Right ventricle myocardium superior (tissue), 1 donor: ENCODE measurements at regions not wholly inside any gene's neighbourhood (a gene's known extent, or its start where the extent isn't known, plus 50 kb on each side); places are given as distances from the start of the nearest gene placed in this dataset.
"Not testable (repeated sequence)": the region's sequence is repeated elsewhere in the genome, so short reads cannot be mapped to it uniquely, and the experiment has no call there.

Experiments
- ATAC-seq: fragments of 200-7000 bp; cut with Tn5 transposase; one replicate; pipeline ENCODE4 v1.9.1; 2020; ENCODE audit warnings: mild to moderate bottlenecking; ENCODE audit not compliant: poor library complexity
- DNase-seq: peaks from one replicate; pipeline ENCODE4 v3.0.0-alpha.2; 2020
- intact Hi-C: fragments of 100-400 bp; cut with DNase I; formaldehyde crosslinking; loops from one replicate; pipeline ENCODE4 v1.11.2; 2022
- donor health status: DM: no; HTN: yes; CAD: no; lungs with severe emphysema.

DNA sequence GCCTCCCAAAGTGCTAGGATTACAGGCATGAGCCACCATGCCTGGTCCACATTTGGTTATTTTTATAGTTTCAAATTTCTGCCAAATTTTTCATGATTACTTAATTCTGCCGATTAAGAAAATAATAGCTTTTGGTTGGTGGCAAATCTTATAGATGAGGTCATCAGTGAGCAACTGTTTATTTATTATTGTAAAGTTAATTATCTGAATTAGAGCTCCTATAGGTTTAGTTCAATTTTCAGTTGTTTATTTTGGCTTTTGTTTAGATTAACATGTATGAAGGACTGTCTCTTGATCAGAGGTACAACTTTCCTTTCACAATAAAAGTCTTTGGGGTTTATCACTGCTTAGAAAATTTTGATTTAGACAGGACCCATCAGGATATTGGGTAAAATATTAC, 262.2 kb downstream of the SLC7A11 start:
- intact Hi-C loops: no loop called here
- ATAC-seq (no peak), DNase-seq (no peak)

DNA sequence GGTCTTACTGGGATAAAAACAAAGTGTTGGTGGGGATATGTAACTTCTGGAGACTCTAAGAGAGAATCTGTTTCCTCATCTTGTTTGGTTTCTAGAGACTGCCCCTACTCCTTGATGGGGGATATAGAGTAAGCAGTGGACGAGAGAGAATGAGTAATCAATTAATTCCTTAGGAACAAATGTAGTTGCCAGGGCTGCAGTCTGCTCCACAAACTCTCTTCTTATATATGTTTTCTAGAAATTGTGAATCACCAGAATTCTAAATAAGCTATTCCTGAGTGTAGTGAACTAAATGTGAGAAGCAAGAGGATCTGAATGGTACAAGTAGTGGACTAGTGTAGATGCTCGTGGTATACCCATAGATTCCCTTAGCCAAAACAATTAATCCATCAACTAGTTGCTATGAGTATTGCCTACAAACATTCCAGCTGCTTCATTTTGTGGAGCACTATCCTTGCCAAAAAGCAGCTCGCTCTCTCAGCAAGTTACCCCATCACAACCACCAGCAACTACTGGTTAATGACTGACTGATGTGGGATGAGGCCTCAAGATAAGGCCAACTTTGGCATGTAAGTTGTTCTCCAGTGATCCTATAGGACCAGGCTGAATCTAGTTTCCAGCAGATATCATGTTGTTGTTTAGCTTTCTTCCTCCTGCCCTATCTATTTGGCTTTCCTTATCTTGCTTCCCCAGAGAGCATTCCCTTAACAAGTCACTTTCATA, 273.0 kb downstream of the SLC7A11 start:
- DNase-seq: no peak
- intact Hi-C loops: no loop called here
- no peak for ATAC-seq

DNA sequence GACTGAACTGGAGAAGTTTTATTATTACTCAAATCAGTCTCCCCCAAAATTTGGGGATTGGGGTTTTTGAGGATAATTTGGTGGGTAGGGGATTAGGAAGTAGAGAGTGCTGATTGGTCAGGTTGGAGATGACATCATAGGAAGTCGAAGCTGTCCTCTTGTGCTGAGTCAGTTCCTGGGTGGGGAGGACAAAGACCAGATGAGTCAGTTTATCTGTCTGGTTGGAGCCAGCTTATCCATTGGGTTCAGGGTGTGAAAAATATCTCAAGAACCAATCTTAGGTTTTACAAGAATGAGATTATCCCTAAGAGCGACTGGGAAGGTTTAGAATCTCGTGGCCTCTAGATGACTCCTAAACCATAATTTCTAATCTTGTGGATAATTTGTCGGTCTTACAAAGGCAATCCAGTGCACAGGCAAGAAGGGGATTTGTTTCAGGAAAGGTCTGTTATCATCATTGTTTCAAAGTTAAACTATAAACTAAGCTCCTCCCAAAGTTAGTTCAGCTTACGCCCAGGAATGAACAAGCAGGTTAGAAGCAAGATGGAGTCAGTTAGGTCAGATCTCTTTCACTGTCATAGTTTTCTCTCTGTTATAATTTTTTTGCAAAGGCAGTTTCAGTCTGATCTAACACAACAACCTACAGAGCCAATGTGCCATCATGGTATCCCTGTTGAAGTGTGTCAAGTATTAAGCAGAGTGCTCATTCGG, 274.5 kb downstream of the SLC7A11 start:
- DNase-seq (no peak), ATAC-seq (no peak)
- intact Hi-C loops: no loop called here

DNA sequence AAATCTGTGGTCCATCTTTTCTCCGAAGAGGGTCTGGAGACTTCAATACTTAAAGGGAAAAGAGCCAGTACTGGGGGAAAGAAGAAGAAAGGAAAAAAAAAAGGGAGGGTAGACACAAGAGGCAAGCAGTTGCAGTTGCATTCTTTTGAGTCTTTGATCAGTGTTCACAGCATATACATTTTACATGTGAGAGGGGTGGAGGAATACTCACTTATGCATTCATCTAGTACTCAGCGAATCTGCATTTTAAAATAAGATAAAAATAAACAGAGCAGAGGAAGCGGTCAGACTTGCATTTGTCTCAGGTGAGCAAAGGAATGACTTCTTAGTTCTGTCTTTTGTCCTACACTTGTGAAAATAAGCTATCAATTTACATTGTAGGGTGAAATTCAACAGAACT, 275.6 kb downstream of the SLC7A11 start:
- intact Hi-C loops: no loop called here
- no peak for ATAC-seq
- DNase-seq: no peak

DNA sequence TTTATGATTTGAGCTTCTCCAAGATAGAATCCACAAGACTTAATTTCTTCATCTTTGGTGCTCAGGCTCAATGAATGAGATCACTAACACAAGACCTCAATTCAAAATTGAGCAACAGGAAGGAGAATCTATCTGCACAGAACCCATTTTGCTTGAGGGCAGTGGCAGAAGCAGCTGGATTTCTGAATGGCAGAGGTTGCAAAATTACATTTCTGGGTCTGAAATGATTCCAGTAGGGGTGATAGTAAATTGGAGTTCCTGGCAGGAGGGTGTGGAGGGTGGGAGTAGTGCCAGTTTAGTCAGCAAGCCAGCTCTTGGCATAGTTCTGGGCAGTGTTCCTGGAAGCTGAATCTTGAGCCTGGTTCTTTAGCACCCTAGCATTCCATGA, 281.1 kb downstream of the SLC7A11 start:
- ATAC-seq: peak; percentile 57
- DNase-seq: no peak
- intact Hi-C loops: no loop called here

DNA sequence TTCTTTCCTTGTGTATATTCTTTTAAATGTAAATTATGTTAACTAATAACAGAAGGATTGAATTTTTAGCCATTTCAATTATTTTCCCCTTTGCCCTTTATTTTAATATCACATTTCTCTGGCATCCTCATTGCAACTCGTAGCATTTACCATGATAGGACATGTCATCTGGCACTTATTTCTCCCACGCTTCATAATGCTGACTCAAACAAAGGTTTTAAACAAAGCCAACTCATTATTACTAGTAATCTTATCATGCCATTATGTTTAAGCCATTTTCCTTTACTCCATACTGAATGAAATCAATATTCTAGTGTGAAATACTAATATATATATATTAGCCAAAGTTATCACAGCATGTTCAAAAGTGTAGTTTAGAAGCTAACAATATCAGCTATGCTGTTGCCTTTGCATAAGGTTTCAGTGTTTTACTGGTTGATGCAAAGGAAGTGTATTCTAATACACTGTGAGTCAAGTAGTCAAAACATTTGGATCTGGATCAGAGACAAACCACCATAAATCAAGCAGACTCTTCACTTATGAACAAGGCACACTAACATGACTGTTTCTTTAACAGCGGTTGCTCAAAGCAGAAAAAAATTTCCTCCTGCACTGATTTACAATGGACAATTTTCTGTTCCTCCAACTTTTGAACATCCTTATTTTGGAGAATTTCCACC, 281.6 kb downstream of the SLC7A11 start:
- DNase-seq (no peak), ATAC-seq (no peak)
- intact Hi-C loops: no loop called here

DNA sequence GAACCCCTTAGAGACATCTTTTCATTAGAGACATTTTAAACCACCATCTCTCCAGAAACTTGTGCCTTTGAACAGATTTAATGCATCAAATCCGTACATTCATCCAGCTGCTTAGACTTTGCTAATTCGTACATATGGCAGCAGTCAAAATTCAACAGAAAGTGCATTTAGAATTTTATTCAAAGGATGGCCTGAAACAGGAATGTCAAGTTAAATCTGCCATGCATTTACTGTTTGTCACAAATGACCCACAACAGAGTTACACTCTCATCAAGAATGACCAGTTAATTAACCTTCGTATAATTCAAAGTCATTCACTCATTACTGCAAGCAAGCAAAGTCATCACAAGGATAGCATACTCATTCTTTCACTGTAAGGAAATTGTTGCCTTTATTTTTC, 284.3 kb downstream of the SLC7A11 start:
- ATAC-seq (no peak), DNase-seq (no peak)
- intact Hi-C loops: no loop called here

DNA sequence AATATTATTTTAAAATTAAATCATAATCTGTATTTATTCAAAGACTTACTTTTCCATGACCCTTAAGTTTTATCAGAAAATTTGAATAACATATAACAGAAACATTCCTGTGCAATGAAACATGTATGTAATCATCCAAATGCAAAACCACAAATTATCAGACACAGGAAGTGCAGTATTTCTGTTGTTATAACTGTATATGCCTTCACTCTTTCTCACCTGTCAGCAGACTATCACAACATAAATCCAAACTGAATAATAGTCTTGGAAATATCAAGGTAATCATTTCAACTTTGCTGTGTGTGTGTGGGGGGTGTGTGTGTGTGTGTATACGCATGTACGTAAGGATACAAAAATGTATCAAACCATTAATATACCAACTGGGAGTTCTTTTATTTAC, 285.9 kb downstream of the SLC7A11 start:
- DNase-seq: no peak
- intact Hi-C loops: no loop called here
- ATAC-seq: no peak

DNA sequence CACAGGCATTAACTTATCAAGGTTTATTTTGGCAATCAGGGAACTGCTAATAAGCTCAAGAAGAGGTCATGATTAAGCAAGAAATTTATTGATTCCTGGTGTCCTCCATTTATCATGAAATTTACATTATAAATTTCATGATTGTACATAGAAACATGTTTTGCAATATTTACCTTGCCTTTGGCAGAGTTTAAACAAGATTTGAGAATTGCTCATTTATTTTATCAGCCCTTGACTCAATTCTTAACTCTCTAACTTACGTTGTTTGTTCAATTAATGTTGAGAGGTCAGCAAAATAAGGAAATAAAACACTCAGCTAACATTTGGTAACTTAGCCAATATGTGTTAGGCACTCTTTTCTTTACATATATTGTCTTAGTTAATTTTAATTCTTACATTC, 286.6 kb downstream of the SLC7A11 start:
- no peak for ATAC-seq
- intact Hi-C loops: no loop called here

DNA sequence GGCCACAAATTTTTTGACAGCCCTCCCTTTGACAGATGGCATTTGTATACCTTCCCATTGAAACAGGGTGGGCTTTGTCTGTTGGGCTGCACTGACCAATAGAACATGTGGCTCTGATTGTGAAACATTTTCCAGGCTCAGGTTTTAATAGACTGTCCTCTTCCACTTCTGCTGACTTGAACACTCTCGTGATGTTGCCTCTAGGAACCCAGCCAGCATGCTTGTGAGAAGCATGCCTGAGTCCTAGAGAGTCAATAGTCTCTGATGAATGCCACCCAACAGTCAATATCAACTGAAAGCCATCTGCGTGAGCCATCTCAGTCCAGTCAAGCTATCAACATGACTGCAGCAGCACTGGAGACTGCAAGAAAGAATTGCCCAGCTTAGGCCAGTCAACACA, 290.0 kb downstream of the SLC7A11 start:
- DNase-seq (no peak), ATAC-seq (no peak)
- intact Hi-C loops: no loop called here

More for the DNA sequence above, 286.6 kb downstream of the SLC7A11 start:
- no peak for DNase-seq

DNA sequence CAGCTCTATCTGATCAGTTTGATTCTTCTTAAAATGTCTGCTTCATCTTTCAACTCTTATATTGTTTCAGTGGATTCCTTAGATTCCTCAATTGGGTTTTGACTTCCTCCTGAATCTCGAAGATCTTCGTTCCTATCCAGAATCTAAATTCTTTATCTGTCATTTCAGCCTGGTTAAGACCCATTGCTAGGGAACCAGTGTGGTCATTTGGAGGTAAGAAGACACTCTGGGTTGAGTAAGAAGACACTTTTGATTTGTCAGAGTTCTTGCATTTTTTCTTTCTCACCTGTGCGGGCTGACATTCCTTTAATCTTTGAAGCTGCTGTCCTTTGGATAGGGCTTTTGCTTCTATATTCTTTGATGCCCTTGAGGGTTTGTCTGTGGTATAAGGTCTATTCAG, 291.9 kb downstream of the SLC7A11 start:
- intact Hi-C loops: no loop called here
- no peak for ATAC-seq
- DNase-seq: no peak

DNA sequence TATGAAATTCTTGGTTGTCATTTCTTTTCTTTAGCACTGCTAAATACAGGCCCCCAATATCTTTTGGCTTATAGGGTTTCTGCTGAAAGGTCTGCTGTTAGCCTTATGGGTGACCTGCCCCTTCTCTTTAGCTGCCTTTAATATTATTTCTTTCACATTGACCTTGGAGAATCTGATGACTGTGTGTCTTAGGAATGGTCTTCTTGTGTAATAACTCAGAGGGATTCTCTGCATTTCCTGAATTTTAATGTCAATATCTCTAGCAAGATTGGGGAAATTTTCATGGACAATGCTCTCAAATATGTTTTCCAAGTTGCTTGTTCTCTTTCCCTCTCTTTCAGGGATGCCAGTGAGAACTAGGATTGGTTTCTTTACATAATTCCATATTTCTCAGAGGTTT, 292.4 kb downstream of the SLC7A11 start:
- intact Hi-C loops: no loop called here
- ATAC-seq: no peak
- no peak for DNase-seq

DNA sequence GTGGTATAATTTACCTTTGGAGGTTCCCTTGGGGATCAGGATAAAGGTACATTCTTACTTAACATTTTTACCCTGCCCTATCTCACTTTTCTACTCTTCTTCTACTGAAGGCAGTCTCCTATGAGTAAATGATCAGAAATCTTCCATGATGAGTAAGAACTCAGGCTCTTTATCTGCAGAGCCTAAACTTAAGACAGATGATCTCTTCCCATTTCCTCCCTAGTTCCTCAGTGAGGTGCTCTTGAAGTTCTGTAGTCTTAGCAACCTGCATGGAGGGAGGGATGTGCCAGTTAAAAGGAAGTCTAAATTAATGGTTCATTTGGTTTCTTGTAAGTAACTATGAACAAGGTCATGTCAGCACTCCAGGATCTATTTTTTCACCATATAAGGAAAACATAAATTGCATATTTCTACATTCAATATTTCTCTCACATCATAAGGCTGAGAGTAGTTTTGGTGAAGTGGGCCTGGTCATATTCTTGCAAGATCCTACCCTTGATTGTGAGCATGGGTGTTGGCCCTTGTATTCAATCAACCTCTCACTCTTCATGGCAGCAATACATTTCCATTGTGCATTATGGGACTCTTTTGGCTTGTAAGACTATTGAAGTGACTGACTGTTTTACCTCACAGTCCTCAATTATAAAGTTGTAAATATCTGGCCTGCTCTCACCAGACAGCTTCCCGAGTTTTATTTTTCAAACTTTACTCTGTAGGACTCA, 295.5 kb downstream of the SLC7A11 start:
- ATAC-seq: no peak
- intact Hi-C loops: no loop called here
- no peak for DNase-seq

DNA sequence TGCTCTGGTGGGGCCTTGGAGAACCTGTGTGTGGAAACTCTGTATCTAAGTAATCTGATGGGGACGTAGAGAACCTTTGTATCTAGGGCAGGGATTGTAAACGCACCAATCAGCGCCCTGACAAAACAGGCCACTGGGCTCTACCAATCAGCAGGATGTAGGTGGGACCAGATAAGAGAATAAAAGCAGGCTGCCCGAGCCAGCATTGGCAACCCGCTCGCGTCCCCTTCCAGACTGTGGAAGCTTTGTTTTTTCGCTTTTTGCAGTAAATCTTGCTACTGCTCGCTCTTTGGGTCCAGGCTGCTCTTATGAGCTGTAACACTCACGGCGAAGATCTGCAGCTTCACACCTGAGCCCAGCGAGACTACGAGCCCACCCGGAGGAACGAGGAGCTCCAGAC, 299.3 kb downstream of the SLC7A11 start:
- DNase-seq, ATAC-seq, intact Hi-C loops: not testable (repeated sequence)

DNA sequence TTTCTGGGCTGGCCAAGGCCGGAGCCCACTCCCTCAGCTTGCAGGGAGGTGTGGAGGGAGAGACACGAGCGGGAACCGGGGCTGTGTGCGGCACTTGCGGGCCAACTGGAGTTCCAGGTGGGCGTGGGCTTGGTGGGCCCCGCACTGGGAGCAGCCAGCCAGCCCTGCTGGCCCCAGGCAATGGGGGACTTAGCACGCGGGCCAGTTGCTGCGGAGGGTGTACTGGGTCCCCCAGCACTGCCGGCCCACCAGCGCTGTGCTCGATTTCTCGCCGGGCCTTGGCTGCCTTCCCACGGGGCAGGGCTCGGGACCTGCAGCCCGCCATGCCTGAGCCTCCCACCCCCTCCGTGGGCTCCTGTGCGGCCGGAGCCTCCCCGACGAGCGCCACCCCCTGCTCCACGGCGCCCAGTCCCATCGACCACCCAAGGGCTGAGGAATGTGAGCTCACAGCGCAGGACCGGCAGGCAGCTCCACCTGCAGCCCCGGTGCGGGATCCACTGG, 300.1 kb downstream of the SLC7A11 start:
- DNase-seq, ATAC-seq, intact Hi-C loops: not testable (repeated sequence)

DNA sequence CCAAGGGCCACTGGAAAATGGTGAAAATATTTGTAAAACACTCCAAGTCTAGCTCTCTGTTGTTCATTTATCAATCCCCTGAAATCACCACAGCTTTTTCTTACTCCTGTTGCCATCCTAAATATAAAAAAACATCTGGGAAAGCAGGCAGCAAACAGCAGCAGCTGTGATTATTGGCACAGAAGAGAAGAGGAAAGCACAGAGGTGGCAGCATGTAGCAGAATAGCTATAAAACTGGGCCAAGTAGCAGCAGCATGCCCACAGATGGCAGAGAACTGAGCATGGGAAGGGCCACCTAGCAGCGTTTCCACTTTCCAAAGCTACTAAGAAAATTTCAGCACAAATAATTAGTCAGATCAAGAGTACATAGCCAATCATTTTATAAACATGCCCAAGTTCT, 307.2 kb downstream of the SLC7A11 start:
- intact Hi-C loops: no loop called here
- DNase-seq: no peak
- ATAC-seq: no peak

DNA sequence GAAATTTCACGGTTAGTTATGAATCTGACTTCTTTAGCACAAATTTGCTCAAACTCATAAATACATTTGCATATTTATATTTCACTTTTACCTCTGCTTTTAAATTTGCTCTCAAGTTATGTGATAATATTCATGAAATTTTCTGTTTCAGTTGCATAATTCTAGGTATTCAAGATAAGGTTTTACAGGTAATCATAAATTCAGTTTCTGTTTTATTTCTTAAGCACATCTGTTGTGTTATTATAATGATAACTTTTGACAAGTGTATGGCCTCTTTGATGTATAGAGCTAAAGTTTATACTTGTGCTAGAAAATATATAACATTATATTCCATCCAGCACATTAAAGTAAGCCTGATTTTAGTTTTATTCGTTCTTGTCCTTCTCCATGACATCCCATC, 308.1 kb downstream of the SLC7A11 start:
- intact Hi-C loops: no loop called here
- DNase-seq (no peak), ATAC-seq (no peak)

DNA sequence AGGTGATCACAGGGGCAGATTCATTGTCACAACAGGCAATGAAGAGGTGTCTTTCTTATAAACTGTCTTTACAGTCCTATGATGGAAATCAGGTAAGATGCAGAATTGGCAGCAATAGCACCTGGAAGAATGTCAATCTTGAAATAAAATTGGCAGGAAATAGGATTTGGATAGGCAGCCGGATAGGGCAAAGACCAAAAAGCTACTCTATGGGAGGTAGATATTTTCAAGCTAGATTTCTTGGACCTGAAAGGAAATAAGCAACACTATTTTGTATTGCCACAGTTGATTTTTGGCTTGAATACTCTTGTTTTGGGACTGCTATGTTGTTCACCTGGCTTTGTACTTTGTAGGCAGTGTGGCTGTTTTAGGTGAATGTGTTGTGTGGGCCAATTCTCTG, 314.2 kb downstream of the SLC7A11 start:
- intact Hi-C loops: no loop called here
- DNase-seq (no peak), ATAC-seq (no peak)

DNA sequence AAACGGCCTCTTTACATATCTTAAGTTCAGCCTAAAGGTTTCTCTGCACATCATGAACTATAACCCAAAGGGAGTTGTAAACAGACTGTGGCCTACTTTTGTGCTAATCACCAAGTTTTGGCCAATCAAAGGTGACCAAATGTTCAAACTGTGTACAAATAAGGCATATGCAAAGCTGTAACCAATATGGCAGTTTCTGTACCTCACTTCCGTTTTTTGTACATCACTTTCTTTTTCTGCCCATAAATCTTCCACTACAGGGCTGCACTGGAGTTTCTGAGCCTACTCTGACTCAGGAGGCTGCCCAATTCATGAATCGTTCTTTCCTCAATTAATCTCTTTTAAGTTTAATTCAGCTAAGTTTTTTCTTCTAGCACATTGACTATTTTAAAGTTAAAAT, 318.7 kb downstream of the SLC7A11 start:
- intact Hi-C loops: no loop called here
- ATAC-seq: no peak
- DNase-seq: no peak
